Midbrain (tissue), 1 donor: ENCODE measurements at regions not wholly inside any gene's neighbourhood (a gene's known extent, or its start where the extent isn't known, plus 50 kb on each side); places are given as distances from the start of the nearest gene placed in this dataset.
"Not testable (repeated sequence)": the region's sequence is repeated elsewhere in the genome, so short reads cannot be mapped to it uniquely, and the experiment has no call there.

ENCODE experiments used
- DNase-seq: peaks from one replicate; lab custom pipeline; 2025; lab: John Stamatoyannopoulos, UW

DNA sequence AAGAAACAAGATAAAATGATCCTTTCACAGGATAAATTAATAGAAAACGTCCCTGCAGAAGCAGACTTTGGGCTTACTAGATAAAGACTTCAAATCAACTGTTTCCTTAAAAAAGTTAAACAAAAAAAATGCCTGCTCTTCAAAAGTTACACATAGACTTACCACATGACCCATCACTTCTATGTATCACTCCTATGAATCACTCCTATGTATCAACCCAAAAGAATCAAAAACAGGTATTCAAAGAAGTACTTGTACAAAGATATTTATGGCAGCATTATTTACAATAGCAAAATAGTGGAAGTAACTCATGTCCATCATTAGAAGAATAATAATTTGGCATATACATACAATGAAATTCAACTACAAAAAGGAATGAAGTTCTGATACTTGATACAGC is 56.3 kb upstream of the PRDM9 start:
- no peak for DNase-seq

DNA sequence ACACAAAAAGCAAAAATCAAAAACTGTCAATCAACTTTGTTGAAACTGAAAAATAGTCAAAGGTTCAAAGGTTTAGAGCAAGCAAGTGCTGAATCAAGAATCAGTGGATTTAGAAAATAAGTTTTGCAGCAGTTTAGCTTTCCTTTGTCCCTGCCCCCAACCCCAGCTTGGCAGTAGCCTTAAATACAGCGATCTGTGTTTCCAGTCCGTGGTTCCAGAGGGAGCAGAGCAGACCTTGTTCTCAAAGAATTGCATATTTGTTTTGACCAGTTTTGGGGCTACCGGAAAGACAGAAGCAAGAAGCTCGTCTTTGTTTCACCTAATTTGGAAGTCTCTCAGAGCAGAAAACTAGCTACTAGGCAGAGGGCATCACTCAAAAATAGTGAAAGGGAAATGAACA is 57.2 kb upstream of the PRDM9 start:
- DNase-seq = no peak

DNA sequence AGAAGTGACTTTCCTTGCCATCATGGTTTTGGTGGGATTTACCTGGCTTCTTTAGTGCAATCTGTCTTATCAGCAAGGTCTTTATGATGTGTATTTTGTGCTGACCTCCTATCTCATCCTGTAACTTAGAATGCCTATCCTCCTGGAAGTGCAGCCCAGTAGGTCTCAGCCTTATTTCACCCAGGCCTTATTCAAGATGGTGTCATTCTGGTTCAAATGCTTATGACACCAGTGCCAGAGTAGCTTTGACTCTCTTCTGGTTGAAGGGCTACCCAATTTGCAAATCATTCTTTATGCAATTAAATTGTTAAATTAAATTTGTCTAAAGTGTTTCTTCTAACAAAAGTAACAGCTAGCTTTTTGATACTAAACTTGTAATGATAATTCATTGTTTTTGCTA is 58.8 kb upstream of the PRDM9 start:
- no peak for DNase-seq

GRCh38 chr5:23446424-23446823 is 61.0 kb upstream of the PRDM9 start:
- DNase-seq = no peak

GRCh38 chr5:23445573-23445972 is 61.8 kb upstream of the PRDM9 start:
- DNase-seq = no peak

GRCh38 chr5:23440703-23441102 is 66.7 kb upstream of the PRDM9 start:
- DNase-seq = no peak

DNA sequence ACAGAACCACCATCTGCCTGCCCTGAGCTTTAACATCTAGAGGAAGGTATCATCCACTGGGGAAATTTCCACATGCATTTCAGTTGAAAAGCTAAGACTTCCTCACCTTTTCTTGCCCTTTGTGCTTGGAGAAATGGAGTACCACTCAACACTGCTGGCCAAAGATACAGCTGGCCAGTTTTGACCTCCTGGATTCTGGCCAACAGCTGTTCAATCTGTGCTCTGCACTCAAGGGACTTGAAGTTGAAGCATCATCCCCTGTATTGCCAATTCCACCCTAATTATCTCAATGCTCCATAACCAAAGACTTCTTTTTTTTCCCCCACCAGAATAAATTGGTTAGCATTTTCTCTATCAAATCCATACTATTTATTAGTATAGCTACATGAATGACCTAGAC is 70.4 kb upstream of the PRDM9 start:
- no peak for DNase-seq

GRCh38 chr5:23433534-23434315 is 73.7 kb upstream of the PRDM9 start:
- DNase-seq = no peak

DNA sequence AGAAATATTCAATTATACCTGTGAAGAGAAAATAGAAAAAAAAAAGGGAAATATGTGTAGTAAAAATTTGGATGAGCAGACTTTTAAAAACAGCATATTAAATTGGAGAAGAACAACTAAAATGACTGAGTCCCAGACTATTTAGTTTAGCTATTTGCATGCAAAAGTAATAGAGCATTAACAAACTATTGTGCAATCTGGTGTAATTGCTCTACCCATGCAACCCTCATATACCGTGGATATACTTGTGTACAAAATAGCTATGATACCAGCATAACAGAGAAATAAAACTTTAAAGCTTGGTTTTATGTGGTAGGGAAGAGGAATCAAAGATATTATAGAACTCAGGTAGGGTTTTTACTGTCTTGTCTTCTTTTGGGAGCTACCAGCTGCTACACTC is 78.7 kb upstream of the PRDM9 start:
- no peak for DNase-seq

DNA sequence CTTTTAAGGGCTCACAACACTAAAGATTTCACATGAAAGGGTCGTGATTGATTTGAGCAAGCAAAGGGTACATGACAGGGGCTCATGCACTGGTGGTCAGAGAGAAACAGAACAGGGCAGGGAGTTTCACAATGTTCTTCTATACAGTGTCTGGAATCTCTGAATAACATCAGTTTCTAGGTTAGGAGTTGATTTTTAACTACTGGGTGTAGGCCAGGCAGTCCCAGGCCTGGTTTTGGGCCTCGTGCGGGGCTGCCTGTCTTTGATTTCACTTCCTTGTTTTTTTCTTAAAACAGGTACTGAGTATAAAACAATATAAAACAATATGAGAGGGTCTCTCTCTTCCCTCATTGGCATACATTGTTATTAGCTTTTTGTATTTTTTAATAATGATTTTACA is 87.2 kb upstream of the PRDM9 start:
- not testable (repeated sequence) for DNase-seq

DNA sequence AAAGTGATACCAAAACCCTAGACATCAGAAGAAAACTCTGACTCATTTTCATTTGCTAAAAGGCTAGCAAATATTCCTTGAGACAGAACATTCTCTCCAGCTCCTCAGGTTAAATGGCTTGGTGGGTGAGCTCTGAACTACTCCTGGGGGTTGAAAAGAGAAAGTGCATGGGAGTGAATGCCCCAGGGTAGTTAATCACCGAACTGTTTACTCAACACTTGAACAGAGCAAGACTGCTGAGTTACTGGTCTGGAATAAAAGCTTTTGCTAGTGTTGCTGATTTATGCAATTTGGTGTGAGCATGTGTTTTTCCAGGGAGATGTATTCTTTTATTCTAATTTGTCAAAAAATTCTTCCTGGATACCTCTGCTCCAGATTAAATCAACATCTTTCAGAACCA is 88.3 kb upstream of the PRDM9 start:
- no peak for DNase-seq

DNA sequence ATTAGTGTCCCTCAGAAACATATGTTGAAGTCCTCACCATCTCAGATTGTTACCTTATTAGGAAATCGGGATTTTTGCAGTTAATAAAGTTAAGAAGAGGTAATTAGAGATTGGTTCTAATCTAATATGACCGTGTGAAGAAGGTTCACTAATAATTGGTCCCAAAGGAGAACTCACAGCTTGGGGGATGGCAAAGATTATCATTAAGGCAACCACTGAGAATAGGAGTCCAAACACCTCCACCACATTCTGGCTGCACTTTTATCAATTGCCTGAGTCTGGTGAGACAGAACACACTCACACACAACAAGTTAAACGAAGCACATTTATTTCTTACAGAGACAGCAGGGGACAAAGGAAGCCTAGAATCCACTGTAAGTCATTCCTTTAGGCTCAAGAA is 94.9 kb upstream of the PRDM9 start:
- DNase-seq = no peak

GRCh38 chr5:23411994-23412393 is 95.4 kb upstream of the PRDM9 start:
- no peak for DNase-seq

GRCh38 chr5:23411200-23411599 is 96.2 kb upstream of the PRDM9 start:
- no peak for DNase-seq

DNA sequence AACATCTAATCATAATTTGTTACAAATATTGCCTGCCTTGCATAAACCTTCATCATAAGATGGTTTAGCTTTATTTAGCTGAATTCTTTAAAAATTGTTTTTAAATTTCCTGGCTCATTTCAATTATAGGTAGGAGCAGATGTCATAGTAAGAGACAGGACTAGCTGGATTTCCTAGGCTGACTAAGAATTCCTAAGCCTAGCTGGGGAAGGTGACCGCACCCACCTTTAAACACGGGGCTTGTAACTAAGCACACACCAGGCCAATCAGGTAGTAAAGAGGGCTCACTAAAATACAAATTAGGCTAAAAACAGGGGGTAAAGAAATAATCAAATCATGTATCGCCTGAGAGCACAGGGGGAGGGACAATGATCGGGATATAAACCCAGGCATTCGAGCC is 96.6 kb upstream of the PRDM9 start:
- not testable (repeated sequence) for DNase-seq

DNA sequence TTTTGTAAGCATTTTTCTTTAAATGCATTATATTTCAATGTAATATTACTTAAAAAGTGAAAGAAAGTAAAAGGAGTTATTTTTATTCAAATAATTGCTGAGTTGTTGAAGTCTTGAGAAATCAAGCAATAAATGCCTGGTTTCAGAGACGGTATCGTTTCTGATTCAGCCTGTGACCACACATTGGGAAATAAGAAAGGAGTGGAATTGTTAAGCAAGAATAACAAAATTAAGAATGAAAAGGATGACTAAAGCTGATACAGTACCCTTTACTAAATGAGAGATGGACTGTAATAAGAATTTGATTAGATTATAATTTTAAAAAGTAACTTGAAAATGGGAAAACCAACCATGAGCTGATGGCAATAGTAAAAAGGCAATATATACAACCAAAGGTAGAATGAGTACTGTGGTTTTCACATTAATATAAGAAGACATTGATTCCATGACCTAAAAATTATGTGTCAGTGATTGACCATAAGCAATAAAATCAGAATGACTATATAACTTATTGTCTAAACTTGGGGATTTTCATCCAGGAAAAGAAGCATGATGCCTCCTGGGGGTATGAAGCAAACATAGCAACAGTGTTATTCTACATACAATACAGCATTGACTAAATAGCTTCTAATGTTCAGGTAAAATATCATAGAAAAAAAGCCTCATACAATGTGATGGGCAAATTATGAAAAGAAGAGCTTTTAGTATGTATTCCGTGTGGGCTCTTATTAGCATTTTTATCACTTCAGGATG is 101.9 kb upstream of the PRDM9 start:
- DNase-seq = no peak

DNA sequence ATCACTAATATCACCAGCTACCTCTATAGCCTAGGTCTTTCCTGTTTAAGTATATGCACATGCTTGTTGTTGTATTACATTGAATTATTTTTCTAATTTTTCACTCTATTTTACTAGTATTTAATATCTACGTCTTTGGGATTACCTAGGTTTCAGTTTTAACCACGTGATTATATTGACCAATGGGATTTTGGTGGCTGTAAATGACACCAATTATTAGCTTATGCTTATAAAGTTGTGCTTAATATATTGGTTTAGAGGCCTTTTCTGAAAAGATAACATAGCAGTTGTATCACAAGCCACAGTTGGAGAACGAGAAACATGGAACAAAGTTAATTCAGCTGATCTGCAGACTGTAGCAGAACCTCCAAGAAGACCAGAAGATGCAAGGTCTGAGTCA is 104.8 kb upstream of the PRDM9 start:
- no peak for DNase-seq

GRCh38 chr5:23400951-23401350 is 106.5 kb upstream of the PRDM9 start:
- no peak for DNase-seq

DNA sequence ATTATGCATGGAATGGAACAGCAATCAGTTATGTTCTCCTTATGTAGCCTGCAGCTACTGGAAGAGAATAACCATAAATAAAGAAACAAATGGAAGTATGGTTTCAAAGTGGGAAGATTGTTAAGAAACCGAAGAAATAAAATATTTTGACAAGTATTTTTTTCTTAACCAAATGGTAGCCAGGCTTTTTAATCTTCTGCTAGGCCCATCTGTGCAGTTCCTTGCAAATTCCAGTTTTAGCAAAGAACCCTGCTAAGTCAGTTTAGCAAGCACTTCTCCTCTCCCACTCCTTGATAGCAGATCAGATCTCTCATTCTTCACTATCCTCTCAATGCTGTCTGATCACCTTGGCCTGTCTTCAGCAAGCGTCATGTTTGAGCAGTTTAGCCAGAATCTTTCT is 111.1 kb upstream of the PRDM9 start:
- no peak for DNase-seq

DNA sequence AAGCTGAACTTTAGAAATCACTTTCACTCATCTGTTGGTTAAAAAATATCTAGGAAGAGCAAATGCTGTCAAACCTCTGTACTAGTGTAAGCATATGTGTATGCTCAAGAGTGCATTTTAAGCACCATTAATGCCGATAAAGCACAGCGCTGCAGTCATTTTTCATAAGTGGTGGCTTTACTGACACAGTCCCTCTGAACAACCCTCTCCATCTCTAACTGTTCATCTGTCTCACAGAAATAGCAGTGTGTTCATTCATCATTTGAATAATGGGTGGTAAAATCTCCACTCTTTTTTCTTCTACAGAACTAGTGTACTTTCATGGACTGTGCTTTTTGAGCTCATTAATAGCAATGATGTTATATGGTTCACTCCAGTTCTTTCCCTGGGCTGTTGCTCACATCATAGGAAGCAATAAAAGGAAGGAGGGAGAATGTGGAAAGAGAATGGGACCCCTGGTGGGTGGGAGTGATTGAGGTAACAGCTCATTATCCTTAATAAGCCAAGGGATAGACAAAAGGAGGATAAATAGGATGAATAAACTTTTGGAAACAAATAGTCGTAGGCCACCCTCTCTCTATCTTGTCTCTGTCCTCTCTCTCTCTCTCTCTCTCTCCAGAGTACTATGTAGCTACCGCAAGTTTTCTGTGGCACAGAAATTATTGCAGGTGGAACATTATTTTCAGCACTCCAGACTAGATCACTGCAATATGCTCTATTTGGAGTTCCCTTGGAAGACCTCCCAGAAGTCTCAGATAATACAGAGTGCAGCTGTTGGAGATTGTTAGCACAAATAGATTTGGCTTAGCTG is 117.9 kb upstream of the PRDM9 start:
- DNase-seq = no peak

DNA sequence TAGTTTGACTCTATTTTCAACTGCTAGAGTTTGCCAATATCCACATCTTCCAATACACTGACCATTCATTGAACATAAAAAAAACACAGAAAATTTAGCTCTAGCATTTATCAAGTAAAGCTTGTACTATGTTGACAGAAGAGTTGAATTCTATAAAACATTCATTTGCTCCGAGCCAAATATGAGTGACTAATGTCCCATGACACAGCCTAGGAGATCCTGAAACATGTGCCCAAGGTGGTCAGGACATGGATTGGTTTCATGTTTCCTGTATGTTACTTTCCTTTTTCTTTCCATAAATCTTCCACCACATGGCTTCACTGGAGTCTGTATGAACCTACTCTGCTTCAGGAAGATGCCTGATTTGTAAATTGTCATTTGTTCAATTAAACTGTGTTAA is 122.4 kb upstream of the PRDM9 start:
- no peak for DNase-seq

- no peak for DNase-seq
These were observed 135.2 kb upstream of the PRDM9 start for GRCh38 chr5:23372177-23372576.

DNA sequence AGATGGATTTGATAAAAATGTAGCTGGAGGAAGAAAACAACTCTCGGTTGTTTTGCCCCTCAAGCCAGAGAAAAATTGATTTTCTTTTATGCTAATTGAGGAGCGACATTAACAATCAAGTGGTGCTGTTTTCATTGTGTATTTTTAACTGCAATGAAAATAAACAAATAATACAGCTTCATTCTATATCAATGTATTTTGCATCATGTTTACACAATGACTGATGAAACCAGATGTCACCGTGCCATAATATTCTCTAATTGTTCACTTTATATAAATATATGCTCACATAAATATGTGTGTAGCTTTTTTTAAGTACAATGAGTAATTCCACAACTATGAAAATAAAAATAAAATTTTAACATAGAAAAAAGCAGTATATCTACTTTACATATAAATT is 139.0 kb upstream of the PRDM9 start:
- DNase-seq = no peak
